HG02759 (cell line): ENCODE measurements at regions not wholly inside any gene's neighbourhood (a gene's known extent, or its start where the extent isn't known, plus 50 kb on each side); places are given as distances from the start of the nearest gene placed in this dataset.
"Not testable (repeated sequence)": the region's sequence is repeated elsewhere in the genome, so short reads cannot be mapped to it uniquely, and the experiment has no call there.

Experiments
- ATAC-seq: cut with Tn5 transposase; IDR thresholded peaks from one replicate; pipeline ENCODE4 v1.9.1; 2021; ENCODE audit warnings: mild to moderate bottlenecking, moderate library complexity; ENCODE audit not compliant: unreplicated experiment

DNA sequence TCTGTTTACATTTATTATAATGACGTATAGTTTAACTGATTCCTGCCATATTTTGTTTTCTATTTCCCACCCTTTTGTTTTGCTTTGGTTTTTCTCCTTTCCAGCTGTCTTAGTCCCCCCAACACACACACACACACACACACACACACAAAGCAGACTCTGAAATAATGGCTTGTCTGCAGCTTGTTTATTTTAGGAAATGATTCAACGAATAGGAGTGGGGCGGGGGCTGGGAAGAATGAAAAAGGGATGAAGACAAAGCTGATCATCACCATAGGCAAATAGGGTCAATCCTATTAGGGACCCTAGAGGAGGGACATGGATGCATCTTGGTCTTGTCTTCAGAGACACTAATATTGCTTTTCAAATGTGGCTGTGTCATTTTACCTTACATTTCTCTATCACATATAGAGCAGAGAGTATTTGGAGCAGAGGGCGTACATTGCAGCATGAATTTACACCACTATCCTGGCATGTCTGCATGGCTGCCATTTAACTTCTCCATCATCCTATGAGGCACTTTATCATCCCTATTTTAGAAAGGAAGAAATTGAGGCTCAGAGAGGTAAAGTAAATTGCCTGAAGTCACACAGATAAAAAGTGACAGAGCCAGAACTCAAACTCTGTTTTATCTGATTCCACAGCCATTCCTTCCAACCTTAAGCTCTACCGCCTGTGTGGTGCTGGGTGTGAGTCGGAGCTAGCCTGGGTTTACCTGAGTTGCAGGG lies 147.2 kb upstream of the TPM1 start:
- ATAC-seq, result no peak

- no peak for ATAC-seq
These were observed 146.6 kb upstream of the TPM1 start for GRCh38 chr15:62895905-62896316.

DNA sequence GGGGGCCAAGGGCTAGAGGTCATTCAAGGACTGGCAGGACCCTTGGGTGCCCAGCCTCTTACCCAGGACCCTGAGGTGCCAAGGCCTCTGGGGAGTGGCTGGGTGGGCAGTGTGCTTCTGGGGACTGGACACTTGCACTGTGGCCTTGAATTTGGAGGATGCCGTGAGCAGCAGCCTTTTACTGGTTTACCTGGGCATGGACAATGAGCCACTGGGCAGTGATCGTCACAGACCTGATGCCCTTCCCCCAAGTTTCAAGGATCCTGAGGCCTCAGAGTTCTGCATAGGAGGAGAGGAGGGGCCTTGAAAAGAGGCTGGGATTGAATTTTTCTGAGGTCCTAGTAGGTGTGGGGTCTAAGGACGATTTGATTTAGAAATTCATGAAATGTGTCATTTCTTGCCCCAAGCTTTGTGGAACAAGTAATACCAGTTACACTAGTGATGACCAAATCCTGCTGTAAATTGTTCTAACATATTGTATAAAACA lies 146.1 kb upstream of the TPM1 start:
- no peak for ATAC-seq

- ATAC-seq, result no peak
These were observed 145.5 kb upstream of the TPM1 start for GRCh38 chr15:62896969-62897486.

DNA sequence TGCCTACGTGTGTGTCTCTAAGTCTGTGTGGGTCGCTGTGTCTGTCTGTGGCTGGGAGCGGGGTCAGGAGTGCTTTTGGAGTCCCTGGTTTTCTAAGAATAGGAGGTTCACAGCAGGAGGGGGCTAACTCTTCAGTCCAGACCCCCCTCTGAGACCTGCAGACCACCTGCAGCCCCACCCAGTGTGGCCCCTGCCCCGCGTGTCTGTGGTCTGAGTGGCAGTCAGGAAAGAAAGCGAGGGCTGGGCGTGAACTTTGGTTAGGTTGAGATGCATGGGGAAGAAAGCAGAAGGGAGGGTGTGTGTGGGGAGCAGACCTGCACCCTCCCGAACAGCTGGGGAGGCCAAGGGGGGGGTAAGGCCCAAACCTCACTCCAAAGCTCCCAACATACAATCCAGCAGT lies 144.9 kb upstream of the TPM1 start:
- ATAC-seq, result no peak

GRCh38 chr15:62899090-62899493 lies 143.5 kb upstream of the TPM1 start:
- ATAC-seq, result no peak

- ATAC-seq, result no peak
These were observed 142.3 kb upstream of the TPM1 start for GRCh38 chr15:62900071-62900802.

- no peak for ATAC-seq
These were observed 141.5 kb upstream of the TPM1 start for GRCh38 chr15:62901087-62901486.

DNA sequence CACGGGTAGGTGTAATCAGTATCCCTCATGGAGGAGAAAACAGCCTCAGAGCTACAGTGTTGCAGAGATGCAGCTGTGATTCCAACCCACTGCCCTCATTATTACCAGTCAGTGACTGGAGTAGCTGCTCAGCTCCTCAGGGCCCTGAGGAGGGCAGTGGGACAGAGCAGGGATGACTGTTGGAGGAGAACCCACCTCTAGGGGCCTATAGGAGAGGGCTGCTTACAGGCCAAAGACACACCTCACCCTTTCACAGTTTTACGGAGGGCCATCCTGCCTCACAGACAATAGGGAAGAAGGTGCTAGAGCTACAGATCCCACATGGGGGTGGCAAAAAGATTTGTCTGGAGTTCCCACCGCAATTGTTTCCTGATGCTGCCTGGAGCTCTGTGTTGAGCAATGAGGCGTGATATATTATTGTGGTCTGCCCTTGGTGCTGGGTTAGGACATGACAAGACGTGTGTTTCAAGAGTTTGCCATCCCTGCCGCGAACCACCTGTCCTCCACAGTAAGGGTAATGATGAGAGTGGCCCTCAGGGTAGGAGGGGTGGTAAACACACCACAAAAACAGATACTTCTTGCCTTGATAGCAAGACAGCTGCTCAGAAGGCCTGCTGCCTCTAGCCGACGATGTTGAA lies 140.5 kb upstream of the TPM1 start:
- ATAC-seq, result no peak

DNA sequence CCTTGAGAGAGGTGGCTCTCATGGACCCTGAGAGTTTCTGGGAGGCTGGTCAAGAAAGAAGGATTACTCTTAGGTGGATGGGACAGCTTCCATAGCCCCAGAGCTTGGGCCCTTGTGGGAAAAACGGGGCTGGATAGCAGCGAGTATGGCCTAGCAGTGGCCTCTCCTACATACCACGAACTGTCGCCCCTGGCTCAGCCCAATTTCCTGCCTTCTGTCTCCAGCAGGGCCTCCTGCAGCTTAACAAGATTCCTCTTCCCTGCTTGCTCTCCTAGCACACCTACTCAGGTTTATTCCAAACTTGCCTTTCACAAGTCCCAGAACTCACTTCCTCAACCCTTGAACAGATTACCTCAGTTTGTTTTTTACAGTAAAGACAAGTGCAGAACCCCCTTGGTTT lies 139.7 kb upstream of the TPM1 start:
- no peak for ATAC-seq

GRCh38 chr15:62903437-62903836 lies 139.1 kb upstream of the TPM1 start:
- ATAC-seq, result no peak

GRCh38 chr15:62904041-62904910 lies 138.3 kb upstream of the TPM1 start:
- ATAC-seq, result no peak

- ATAC-seq, result no peak
These were observed 135.9 kb upstream of the TPM1 start for GRCh38 chr15:62906627-62907026.

GRCh38 chr15:62907275-62907674 lies 135.3 kb upstream of the TPM1 start:
- ATAC-seq, result no peak

DNA sequence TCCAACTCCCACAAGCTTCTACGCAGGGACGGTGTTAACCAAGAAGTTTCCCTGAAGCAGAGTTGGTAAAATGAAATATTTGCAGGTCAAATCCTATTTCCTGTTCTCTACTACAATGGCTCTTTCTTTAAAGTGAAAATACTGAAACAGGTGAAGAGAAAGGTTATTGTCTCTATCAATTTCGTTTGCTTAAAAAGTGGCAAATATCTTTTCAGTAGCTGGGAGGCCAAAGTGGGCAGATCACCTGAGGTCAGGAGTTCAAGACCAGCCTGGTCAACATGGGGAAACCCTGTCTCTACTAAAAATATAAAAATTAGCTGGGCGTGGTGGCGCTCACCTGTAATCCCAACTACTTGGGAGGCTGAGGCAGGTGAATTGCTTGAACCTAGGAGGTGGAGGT lies 134.2 kb upstream of the TPM1 start:
- ATAC-seq, result not testable (repeated sequence)

GRCh38 chr15:62909257-62909656 lies 133.3 kb upstream of the TPM1 start:
- ATAC-seq, result no peak

- ATAC-seq, result no peak
These were observed 130.3 kb upstream of the TPM1 start for GRCh38 chr15:62912282-62912681.

DNA sequence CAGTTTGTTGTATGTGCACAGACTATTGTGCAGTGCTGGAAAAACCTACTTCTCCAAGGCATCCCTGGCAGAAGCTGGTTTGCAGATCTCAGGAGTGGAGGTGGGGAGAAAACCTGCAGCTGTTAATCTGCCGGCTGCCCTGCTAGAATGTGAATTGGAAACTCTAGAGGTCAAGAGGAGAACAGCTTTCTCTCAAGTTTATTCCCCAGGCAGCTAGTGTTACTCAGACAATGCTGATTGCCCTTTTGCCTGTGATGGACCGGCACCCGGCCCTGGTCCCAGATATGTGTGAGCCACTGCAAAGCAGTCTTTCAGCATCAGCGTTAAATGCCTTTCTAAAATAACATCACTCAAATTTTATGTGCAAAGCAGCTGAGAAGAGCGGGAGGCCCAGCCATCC lies 129.7 kb upstream of the TPM1 start:
- ATAC-seq, result no peak

GRCh38 chr15:62913246-62913645 lies 129.3 kb upstream of the TPM1 start:
- ATAC-seq, result no peak

DNA sequence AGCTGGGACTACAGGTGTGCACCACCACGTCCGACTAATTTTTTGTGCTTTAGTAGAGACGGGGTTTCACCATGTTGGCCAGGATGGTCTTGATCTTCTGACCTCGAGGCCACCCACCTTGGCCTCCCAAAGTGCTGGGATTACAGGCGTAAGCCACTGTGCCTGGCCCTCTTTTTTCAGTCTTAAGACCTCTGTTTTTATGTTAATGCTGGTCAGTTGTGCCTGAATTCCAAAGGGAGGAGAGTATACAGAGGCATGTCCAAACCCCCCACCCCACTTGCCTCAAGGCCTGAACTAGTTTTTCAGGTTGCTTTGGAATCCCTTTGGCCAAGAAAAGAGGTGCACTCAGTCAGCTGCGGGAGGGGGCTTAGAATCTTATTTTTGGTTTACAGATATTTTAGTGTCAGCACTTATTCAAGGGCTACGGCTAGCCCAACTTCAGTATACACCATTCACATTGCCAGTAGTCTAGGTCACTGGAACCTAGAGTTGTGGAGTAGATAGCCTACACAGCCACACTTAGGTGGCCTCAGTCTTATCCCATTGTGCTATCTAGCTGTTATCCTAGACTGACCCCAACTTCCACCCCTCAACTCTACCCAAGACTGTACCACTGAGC lies 128.0 kb upstream of the TPM1 start:
- no peak for ATAC-seq
